Adrenal gland (tissue), 9 donors: ENCODE measurements at regions not wholly inside any gene's neighbourhood (a gene's known extent, or its start where the extent isn't known, plus 50 kb on each side); places are given as distances from the start of the nearest gene placed in this dataset.

ENCODE experiments used
- DNase-seq, 7 donors: peaks; one replicate each; pipeline ENCODE4 v3.0.0-alpha.2; 2019 to 2020
- H3K27ac ChIP-seq, 5 donors: fragments of 200-600 bp; sonication (generic) in 4 of 5; 1 replicate in 3 of 5; 2 replicates in 2 of 5; pipeline versions ENCODE4 v1.5.1 to v1.8.0; 2016 to 2020; ENCODE audit warnings: mild to moderate bottlenecking in 1 of 5
- H3K27me3 ChIP-seq: fragments of 200-600 bp; 2 replicates; pipeline ENCODE4 v1.8.0; 2021
- H3K36me3 ChIP-seq, 2 donors: fragments of 200-600 bp; replicated peaks in 1 of 2; 1 replicate in 1 of 2; 2 replicates in 1 of 2; pipeline versions ENCODE4 v1.5.1 to v1.8.0; 2018 to 2022
- H3K4me1 ChIP-seq, 2 donors: fragments of 200-600 bp; replicated peaks in 1 of 2; 1 replicate in 1 of 2; 2 replicates in 1 of 2; pipeline versions ENCODE4 v1.5.1 to v1.8.0; 2018 to 2021
- H3K4me3 ChIP-seq, 4 donors: fragments of 200-600 bp; sonication (generic) in 3 of 4; one replicate each; pipeline ENCODE4 v1.5.1; 2016 to 2018
- H3K9me3 ChIP-seq, 3 donors: fragments of 200-600 bp; sonication (generic) in 1 of 3; replicated peaks in 1 of 3; 1 replicate in 2 of 3; 2 replicates in 1 of 3; pipeline versions ENCODE4 v1.5.1 to v1.8.0; 2016 to 2021
- CTCF ChIP-seq, 6 experiments: fragments of 450-650 bp in 4 of 6; fragments of 200-600 bp in 2 of 6; sonication (generic) in 1 of 6; IDR thresholded peaks; 1 replicate in 5 of 6; 2 replicates in 1 of 6; pipeline versions ENCODE4 v1.5.1 to v1.8.0; 2016 to 2021; ENCODE audit warnings: antibody characterized with exemption in 6 of 6, mild to moderate bottlenecking in 2 of 6, moderate library complexity in 1 of 6
- POLR2A ChIP-seq, 2 donors: fragments of 450-650 bp; IDR thresholded peaks; one replicate each; pipeline ENCODE4 v1.6.1; 2017; ENCODE audit warnings: antibody characterized with exemption in 2 of 2, mild to moderate bottlenecking in 2 of 2, moderate library complexity in 1 of 2
- WGBS, 4 donors: extraction: QIAGEN DNeasy Blood & Tissue Kit in 2 of 4; methylation state at CpG; one replicate each; pipeline versions ENCODE4 v1.1.5 to v1.1.7; 2013 to 2017; 5-methylcytosine and 5-hydroxymethylcytosine counted together
- intact Hi-C, 2 donors: fragments of 100-400 bp; cut with DNase I; formaldehyde crosslinking; loops; one replicate each; pipeline versions ENCODE4 v1.14.1 to v1.15.0; 2022 to 2023
- donor health status: healthy with polysubstance abuse.
- donor health status: Bipolar disorder and iron deficiency.
- donor health status: DM: yes; HTN: yes; CAD: no.
- donor health status: DM: no; HTN: no; CAD: no.
- donor health status: DM: no; HTN: no; CAD: no.

DNA sequence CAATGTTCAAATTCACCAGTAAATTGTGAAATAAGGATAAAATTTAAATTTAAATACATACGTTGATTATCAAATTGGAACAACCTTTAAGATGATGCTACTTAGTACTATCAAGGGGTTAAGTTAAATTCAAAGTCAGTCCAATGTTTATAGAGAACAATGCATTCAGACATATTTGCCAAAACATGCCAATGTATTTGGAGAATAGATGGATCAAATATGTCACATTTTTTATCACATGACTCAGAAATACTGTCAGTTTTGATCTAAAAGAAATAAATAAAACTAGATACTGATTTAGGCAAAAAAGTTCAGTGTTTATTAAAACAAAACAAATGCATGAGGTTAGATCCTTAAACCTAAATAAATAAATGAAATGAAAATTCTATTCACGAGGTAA is 281.2 kb downstream of the SLITRK5 start:
- H3K9me3 ChIP-seq, result no peaks in the 10 kb centered on the region
- intact Hi-C loops, result no loop called here
- no peak for DNase-seq
- no peak overlapping the region for H3K27ac ChIP-seq
- H3K4me1 ChIP-seq, result no peaks in the 10 kb centered on the region
- H3K36me3 ChIP-seq, result no peaks in the 10 kb centered on the region
- TF ChIP-seq CTCF (IDR thresholded peaks at IDR 0.05) (no peak), POLR2A (IDR thresholded peaks at IDR 0.05) (no peak)
- no peaks in the 10 kb centered on the region for H3K27me3 ChIP-seq
- no peak overlapping the region for H3K4me3 ChIP-seq
- 58 to 63% (median 60%) methylated on average over 2 of the region's 2 CpGs for WGBS, 4 donors

- no peak for DNase-seq
- no peaks in the 10 kb centered on the region for H3K27me3 ChIP-seq
- H3K4me3 ChIP-seq, result no peak overlapping the region
- WGBS, 4 donors, result 70 to 79% (median 73%) methylated on average over 3 of the region's 3 CpGs
- TF ChIP-seq CTCF (IDR thresholded peaks at IDR 0.05) (no peak), POLR2A (IDR thresholded peaks at IDR 0.05) (no peak)
- H3K9me3 ChIP-seq, result no peaks in the 10 kb centered on the region
- intact Hi-C loops, result no loop called here
- no peaks in the 10 kb centered on the region for H3K36me3 ChIP-seq
- no peaks in the 10 kb centered on the region for H3K4me1 ChIP-seq
- no peak overlapping the region for H3K27ac ChIP-seq
Measured at GRCh38 chr13:87953381-87953780, 282.2 kb downstream of the SLITRK5 start.

DNA sequence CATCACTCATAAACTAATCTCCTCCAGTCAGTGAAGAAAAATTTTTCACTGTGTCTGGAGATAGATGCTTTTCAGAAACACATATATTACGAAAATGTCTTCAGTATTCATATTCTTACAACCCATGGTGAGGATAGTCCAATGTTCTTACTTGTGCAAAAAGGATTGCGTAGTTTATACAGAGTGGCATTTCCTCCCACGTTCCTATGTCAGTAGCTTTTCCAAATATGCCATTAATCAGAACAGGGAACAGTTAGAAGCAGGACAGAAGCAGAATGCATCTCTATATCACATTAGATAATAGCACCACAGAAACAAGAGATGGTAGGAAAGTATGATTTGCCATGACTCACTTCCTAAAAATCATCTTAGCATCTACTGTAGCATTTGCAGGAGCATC is 282.9 kb downstream of the SLITRK5 start:
- Histone ChIP-seq H3K27me3 (no peaks in the 10 kb centered on the region), H3K9me3 (no peaks in the 10 kb centered on the region), H3K4me3 (no peak overlapping the region), H3K27ac (no peak overlapping the region), H3K36me3 (no peaks in the 10 kb centered on the region), H3K4me1 (no peaks in the 10 kb centered on the region)
- intact Hi-C loops, result no loop called here
- TF ChIP-seq POLR2A (IDR thresholded peaks at IDR 0.05), result no peak
- no peak for TF ChIP-seq CTCF (IDR thresholded peaks at IDR 0.05)
- WGBS, 4 donors, result 47 to 54% (median 48%) methylated on average over 3 of the region's 3 CpGs
- DNase-seq, result no peak

DNA sequence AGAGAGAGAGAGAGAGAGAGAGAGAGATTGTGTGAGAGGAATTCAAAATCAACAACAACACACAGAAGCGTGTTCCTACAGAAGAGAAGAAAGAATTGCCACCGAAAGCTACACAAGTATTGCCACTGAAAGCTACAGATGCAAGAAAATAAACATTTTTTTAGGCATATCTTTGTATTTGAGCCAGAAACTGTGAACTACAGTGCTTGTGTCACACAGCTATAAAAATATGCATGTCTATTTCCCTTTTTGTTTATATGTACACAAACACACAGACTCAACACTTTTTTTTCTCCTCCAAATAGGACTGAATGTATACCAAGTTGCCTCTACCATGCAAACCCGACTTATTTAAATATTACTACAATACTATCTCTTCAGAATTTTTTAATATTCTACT is 290.4 kb downstream of the SLITRK5 start:
- no peaks in the 10 kb centered on the region for H3K27me3 ChIP-seq
- TF ChIP-seq POLR2A (IDR thresholded peaks at IDR 0.05) (no peak), CTCF (IDR thresholded peaks at IDR 0.05) (no peak)
- no peak overlapping the region for H3K27ac ChIP-seq
- H3K4me3 ChIP-seq, result no peak overlapping the region
- no peaks in the 10 kb centered on the region for H3K36me3 ChIP-seq
- intact Hi-C loops, result no loop called here
- DNase-seq, result no peak
- WGBS, 4 donors, result 72 to 83% (median 77%) methylated on average over 3 of the region's 3 CpGs
- H3K9me3 ChIP-seq, result no peaks in the 10 kb centered on the region
- H3K4me1 ChIP-seq, result no peaks in the 10 kb centered on the region
